Mesodermal cell (in vitro differentiated cells): ENCODE measurements at regions not wholly inside any gene's neighbourhood (a gene's known extent, or its start where the extent isn't known, plus 50 kb on each side); places are given as distances from the start of the nearest gene placed in this dataset.

Source experiments
- H3K27ac ChIP-seq: 2 replicates; pipeline ENCODE4 v1.7.0; 2013; ENCODE audit warnings: mild to moderate bottlenecking, low read depth, low read length, moderate library complexity; ENCODE audit not compliant: severe bottlenecking
- H3K36me3 ChIP-seq: 2 replicates; pipeline ENCODE4 v1.7.1; 2013; ENCODE audit warnings: mild to moderate bottlenecking, low read length, moderate library complexity; ENCODE audit not compliant: control insufficient read depth, insufficient read depth
- H3K4me1 ChIP-seq: one replicate; pipeline ENCODE4 v1.7.1; 2013; ENCODE audit warnings: mild to moderate bottlenecking, low read length; ENCODE audit not compliant: insufficient read depth, control insufficient read depth, poor library complexity, severe bottlenecking
- H3K4me3 ChIP-seq: 2 replicates; pipeline ENCODE4 v1.7.0; 2013; ENCODE audit warnings: low read length, control low read depth, mild to moderate bottlenecking; ENCODE audit not compliant: insufficient read depth, poor library complexity, severe bottlenecking; ENCODE audit errors: extremely low read depth
- H3K9me3 ChIP-seq: 2 replicates; pipeline ENCODE4 v1.7.1; 2013; ENCODE audit warnings: mild to moderate bottlenecking, low read length, moderate library complexity; ENCODE audit not compliant: control insufficient read depth
- WGBS, 2 experiments: methylation state at CpG; one replicate each; pipeline ENCODE4 v1.1.5; 2013; ENCODE audit warnings: missing lambda C conversion rate in 2 of 2; ENCODE audit not compliant: insufficient coverage in 2 of 2; 5-methylcytosine and 5-hydroxymethylcytosine counted together

DNA sequence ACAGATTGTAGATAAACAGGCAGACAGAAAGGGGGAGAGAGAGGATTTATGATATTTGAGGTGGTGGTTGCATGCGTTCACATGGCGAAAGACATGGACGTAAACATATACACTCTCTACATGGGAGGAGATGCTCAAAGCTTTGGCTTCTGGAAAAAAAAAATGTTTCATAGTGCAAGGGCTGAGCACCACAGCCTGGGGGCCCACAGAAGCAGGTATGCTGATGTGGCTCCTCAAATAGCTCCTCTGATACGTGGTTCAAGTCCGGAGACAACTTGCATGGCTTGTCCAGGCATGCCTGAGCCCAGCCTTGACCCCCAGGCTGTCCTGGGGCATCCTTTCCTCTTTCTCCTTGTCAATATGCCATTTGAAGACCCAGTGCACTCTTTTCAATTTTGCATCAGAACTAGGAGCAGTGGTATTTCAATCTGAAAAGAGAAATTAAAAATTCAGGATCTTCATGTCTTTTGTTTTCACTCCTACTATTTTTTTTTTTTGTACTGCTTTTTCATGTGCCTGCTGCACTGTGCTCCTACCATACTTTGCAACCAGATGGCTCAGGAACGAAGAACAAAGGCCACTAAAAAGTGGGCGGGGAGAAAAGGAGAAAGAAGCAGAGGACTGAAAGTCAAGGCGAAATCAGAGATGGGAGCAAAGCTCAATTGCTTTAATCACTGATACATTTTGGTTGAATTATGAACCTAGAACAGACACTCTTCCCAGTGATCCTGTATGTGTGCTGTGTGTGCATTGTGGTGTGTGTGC lies 495.7 kb upstream of the TCF4 start:
- peaks cover 6% of the 10 kb centered on the region for H3K4me1 ChIP-seq
- 66 to 93% methylated on average over 3 to 5 of the region's 8 CpGs for WGBS, 2 experiments
- H3K36me3 ChIP-seq = no peaks in the 10 kb centered on the region
- H3K9me3 ChIP-seq = no peaks in the 10 kb centered on the region
- no peak overlapping the region for H3K27ac ChIP-seq
- H3K4me3 ChIP-seq = no peak overlapping the region

- WGBS, 2 experiments = 87 to 89% methylated on average over 5 to 6 of the region's 7 CpGs
These were observed 495.1 kb upstream of the TCF4 start for GRCh38 chr18:56083097-56083521.

GRCh38 chr18:56076723-56077122 lies 488.7 kb upstream of the TCF4 start:
- WGBS, 2 experiments = no CpG with 5 or more reads among the region's 1 CpG
- Histone ChIP-seq H3K36me3 (no peaks in the 10 kb centered on the region), H3K9me3 (no peaks in the 10 kb centered on the region), H3K4me3 (no peak overlapping the region), H3K4me1 (no peaks in the 10 kb centered on the region), H3K27ac (no peak overlapping the region)

More at GRCh38 chr18:56083097-56083521, 495.1 kb upstream of the TCF4 start:
- no peaks in the 10 kb centered on the region for H3K9me3 ChIP-seq
- H3K4me1 ChIP-seq = peaks cover 6% of the 10 kb centered on the region
- H3K4me3 ChIP-seq = no peak overlapping the region
- H3K27ac ChIP-seq = no peak overlapping the region
- no peaks in the 10 kb centered on the region for H3K36me3 ChIP-seq

GRCh38 chr18:56068701-56069100 lies 480.7 kb upstream of the TCF4 start:
- Histone ChIP-seq H3K9me3 (no peaks in the 10 kb centered on the region), H3K27ac (no peak overlapping the region), H3K4me3 (no peak overlapping the region), H3K4me1 (peaks cover 8% of the 10 kb centered on the region), H3K36me3 (no peaks in the 10 kb centered on the region)
- 100% methylated on average over 1 of the region's 5 CpGs; no CpG with 5 or more reads in 1 of the 2 experiments for WGBS, 2 experiments

- 60 to 80% methylated on average over 1 of the region's 2 CpGs for WGBS, 2 experiments
- Histone ChIP-seq H3K36me3 (no peaks in the 10 kb centered on the region), H3K4me3 (no peak overlapping the region), H3K4me1 (peaks cover 8% of the 10 kb centered on the region), H3K27ac (no peak overlapping the region), H3K9me3 (no peaks in the 10 kb centered on the region)
These were observed 480.1 kb upstream of the TCF4 start for GRCh38 chr18:56067969-56068671.

DNA sequence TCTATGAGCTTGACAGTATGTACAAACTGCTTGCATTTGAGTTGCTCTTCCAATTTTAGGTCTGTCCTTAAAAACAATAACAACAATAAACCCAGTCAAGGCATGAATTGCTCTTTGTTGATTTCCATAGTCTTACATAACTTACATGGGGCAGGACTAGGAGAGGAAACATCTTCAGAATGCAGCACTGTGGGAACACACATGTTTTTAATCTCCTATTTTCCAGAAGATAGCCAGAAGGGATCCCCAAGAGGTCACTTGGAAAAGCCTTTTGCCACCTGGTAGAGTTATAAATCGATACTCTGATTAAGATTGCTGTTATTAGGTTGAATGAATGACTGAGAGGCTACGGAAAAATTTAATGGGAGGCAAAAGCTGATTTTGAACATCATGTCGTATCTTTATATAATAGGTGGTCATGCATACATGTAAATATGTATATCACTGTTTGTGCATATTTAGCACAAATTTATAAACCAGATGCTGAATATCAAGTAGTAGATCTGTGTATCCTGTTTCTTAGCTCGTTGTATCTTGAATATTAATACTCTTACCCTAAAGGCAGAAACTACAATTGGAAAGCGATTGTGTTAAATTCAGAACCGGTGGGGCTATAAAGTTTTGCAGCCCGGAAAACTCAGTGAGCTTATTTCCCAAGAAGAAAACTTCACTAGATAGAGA lies 479.4 kb upstream of the TCF4 start:
- WGBS, 2 experiments = 80 to 86% methylated on average over 1 of the region's 7 CpGs
- Histone ChIP-seq H3K9me3 (no peaks in the 10 kb centered on the region), H3K27ac (no peak overlapping the region), H3K36me3 (no peaks in the 10 kb centered on the region), H3K4me3 (no peak overlapping the region), H3K4me1 (peaks cover 8% of the 10 kb centered on the region)

- Histone ChIP-seq H3K4me3 (no peak overlapping the region), H3K9me3 (no peaks in the 10 kb centered on the region), H3K36me3 (no peaks in the 10 kb centered on the region), H3K4me1 (peaks cover 8% of the 10 kb centered on the region), H3K27ac (no peak overlapping the region)
- no CpG with 5 or more reads among the region's 2 CpGs for WGBS, 2 experiments
These were observed 478.7 kb upstream of the TCF4 start for GRCh38 chr18:56066524-56067213.

DNA sequence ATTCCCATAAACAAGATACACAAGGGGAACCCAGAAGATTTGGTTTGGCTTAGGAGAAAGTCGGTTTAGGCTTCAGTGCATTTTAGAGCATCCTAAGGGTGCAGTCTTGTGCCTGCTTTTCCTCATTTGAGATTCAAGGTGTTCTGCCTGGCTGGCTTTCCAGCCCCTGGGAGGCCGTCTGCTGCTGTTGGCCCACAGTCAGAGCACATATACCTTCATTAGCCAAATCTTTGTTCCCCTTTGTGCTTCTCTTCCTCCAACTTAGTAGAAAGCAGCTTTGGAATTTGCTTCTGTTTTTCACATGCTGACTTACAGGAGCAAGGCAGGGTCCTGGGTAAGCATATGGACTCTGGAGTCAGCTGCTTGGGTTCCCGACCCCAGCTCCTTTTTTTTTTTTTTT lies 477.1 kb upstream of the TCF4 start:
- H3K4me3 ChIP-seq = no peak overlapping the region
- H3K9me3 ChIP-seq = no peaks in the 10 kb centered on the region
- H3K36me3 ChIP-seq = no peaks in the 10 kb centered on the region
- peaks cover 8% of the 10 kb centered on the region for H3K4me1 ChIP-seq
- no peak overlapping the region for H3K27ac ChIP-seq
- WGBS, 2 experiments = 73 to 80% methylated on average over 1 to 3 of the region's 3 CpGs

GRCh38 chr18:56062931-56063330 lies 474.9 kb upstream of the TCF4 start:
- no CpG with 5 or more reads among the region's 2 CpGs for WGBS, 2 experiments
- no peak overlapping the region for H3K4me3 ChIP-seq
- no peak overlapping the region for H3K27ac ChIP-seq
- no peaks in the 10 kb centered on the region for H3K36me3 ChIP-seq
- H3K4me1 ChIP-seq = peaks cover 3% of the 10 kb centered on the region
- H3K9me3 ChIP-seq = no peaks in the 10 kb centered on the region

DNA sequence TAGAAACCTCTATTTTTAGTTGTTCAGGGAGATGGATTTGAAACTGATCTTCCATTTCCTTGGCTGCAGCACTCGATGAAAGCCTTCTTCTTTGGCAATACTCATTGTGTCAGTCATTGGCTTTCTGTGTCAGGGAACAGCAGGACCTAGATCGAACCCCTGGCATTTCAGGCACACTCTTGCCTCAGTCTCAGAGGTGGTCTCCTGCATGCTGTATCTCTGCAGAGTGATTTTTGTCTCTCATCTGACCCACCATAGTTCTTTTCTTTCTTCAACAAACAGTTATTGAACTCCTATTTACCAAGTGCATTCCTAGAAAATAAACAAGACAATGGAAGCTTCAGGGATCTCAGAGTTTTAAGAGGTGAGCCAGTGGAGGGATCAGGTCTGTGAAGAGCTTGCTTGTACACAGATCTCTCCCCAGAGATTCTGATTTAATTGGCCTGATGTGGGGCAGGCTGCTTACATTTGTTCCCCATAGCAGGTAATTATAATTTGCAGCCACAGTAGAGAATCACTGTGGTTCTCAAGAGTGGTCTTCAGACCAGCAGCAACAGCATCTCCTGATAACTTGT lies 473.1 kb upstream of the TCF4 start:
- Histone ChIP-seq H3K36me3 (no peaks in the 10 kb centered on the region), H3K4me1 (no peaks in the 10 kb centered on the region), H3K9me3 (no peaks in the 10 kb centered on the region), H3K4me3 (no peak overlapping the region), H3K27ac (no peak overlapping the region)
- WGBS, 2 experiments = 70 to 73% methylated on average over 2 of the region's 2 CpGs
